ENCODE measurements at regions not wholly inside any gene's neighbourhood (a gene's known extent, or its start where the extent isn't known, plus 50 kb on each side); places are given as distances from the start of the nearest gene placed in this dataset.
"Not testable (repeated sequence)": the region's sequence is repeated elsewhere in the genome, so short reads cannot be mapped to it uniquely, and the experiment has no call there.

GRCh38 chr17:33871720-33872540, 383.2 kb upstream of the CCL2 start:
- BruUV-seq (replicated peaks) = no TSS peak
- intact Hi-C loops (cut with micrococcal nuclease) = no loop called here
- Mint-ChIP-seq H3K9me3 (ENCODE audit: unreplicated experiment) (peaks cover 5% of the 10 kb centered on the region), H3K4me1 (ENCODE audit: insufficient read depth, unreplicated experiment) (no peaks in the 10 kb centered on the region), H3K27me3 (ENCODE audit: insufficient read depth, unreplicated experiment) (no peaks in the 10 kb centered on the region), H3K36me3 (ENCODE audit: insufficient read depth, unreplicated experiment) (no peaks in the 10 kb centered on the region), H3K27ac (ENCODE audit: low read depth, unreplicated experiment) (no peak overlapping the region), H3K4me3 (ENCODE audit: unreplicated experiment) (no peak overlapping the region)
- TF ChIP-seq, protein P1, sequence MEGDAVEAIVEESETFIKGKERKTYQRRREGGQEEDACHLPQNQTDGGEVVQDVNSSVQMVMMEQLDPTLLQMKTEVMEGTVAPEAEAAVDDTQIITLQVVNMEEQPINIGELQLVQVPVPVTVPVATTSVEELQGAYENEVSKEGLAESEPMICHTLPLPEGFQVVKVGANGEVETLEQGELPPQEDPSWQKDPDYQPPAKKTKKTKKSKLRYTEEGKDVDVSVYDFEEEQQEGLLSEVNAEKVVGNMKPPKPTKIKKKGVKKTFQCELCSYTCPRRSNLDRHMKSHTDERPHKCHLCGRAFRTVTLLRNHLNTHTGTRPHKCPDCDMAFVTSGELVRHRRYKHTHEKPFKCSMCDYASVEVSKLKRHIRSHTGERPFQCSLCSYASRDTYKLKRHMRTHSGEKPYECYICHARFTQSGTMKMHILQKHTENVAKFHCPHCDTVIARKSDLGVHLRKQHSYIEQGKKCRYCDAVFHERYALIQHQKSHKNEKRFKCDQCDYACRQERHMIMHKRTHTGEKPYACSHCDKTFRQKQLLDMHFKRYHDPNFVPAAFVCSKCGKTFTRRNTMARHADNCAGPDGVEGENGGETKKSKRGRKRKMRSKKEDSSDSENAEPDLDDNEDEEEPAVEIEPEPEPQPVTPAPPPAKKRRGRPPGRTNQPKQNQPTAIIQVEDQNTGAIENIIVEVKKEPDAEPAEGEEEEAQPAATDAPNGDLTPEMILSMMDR (IDR thresholded peaks at IDR 0.05; ENCODE audit: unreplicated experiment) = no peak
- no peak for DNase-seq (ENCODE audit: unreplicated experiment)
- CTCF ChIA-PET = no interaction called here
- POLR2A ChIA-PET = no interaction called here

GRCh38 chr17:33873201-33873617, 381.9 kb upstream of the CCL2 start:
- no TSS peak for BruUV-seq (replicated peaks)
- intact Hi-C loops (cut with micrococcal nuclease) = no loop called here
- Mint-ChIP-seq H3K36me3 (ENCODE audit: insufficient read depth, unreplicated experiment) (no peaks in the 10 kb centered on the region), H3K4me1 (ENCODE audit: insufficient read depth, unreplicated experiment) (no peaks in the 10 kb centered on the region), H3K27me3 (ENCODE audit: insufficient read depth, unreplicated experiment) (no peaks in the 10 kb centered on the region), H3K4me3 (ENCODE audit: unreplicated experiment) (no peak overlapping the region), H3K27ac (ENCODE audit: low read depth, unreplicated experiment) (no peak overlapping the region), H3K9me3 (ENCODE audit: unreplicated experiment) (peaks cover 8% of the 10 kb centered on the region)
- POLR2A ChIA-PET = no interaction called here
- DNase-seq (ENCODE audit: unreplicated experiment) = no peak
- CTCF ChIA-PET = no interaction called here
- TF ChIP-seq, protein P1 (IDR thresholded peaks at IDR 0.05; ENCODE audit: unreplicated experiment) = no peak

DNA sequence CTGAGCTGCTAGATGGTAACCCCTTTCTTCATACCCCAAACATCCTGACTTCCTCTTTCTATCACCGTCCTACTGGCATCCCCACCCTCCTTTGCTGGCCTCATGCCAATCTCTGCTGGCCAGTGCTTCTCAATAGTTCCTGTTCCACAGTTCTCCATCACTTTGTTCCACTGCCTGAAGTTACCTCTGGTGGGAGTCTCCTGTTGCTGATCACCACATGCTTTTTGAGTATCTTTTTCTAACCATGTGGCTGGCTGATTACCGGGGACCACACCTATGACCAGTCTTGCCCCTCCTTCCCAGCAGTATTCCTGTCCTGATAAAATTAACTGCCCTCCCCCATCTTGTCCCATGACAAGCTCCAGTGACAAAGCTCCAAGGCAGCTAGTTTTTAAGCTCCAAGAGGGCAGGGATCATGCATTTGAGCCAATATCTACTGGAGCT, 380.4 kb upstream of the CCL2 start:
- BruUV-seq (replicated peaks) = no TSS peak
- no peaks in the 10 kb centered on the region for H3K36me3 Mint-ChIP-seq (ENCODE audit: insufficient read depth, unreplicated experiment)
- POLR2A ChIA-PET = no interaction called here
- TF ChIP-seq, protein P1 (IDR thresholded peaks at IDR 0.05; ENCODE audit: unreplicated experiment) = no peak
- H3K4me3 Mint-ChIP-seq (ENCODE audit: unreplicated experiment) = no peak overlapping the region
- no peak overlapping the region for H3K27ac Mint-ChIP-seq (ENCODE audit: low read depth, unreplicated experiment)
- no peaks in the 10 kb centered on the region for H3K27me3 Mint-ChIP-seq (ENCODE audit: insufficient read depth, unreplicated experiment)
- H3K9me3 Mint-ChIP-seq (ENCODE audit: unreplicated experiment) = peaks cover 12% of the 10 kb centered on the region
- no peak for DNase-seq (ENCODE audit: unreplicated experiment)
- CTCF ChIA-PET = no interaction called here
- intact Hi-C loops (cut with micrococcal nuclease) = no loop called here
- H3K4me1 Mint-ChIP-seq (ENCODE audit: insufficient read depth, unreplicated experiment) = no peaks in the 10 kb centered on the region

DNA sequence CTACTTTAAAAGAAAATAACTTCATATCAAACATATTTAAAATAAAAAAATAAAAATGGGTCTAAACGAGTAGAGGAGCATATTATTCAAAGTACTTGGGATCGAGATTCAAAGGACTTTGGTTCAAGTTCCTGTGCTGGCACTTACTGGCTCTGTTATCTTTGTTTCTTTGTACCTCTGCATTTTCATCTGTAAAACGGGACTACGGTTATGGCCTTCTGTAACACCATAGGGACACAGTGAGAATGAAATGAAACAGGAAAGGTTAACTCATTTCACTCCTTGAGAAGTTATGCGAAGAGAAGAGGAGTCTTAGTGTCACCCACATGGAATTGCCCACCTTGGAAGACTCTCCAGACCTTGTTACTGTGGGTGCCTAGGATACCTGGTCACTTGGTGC, 379.1 kb upstream of the CCL2 start:
- BruUV-seq (replicated peaks) = no TSS peak
- ChIA-PET CTCF (interaction anchor here (1.0 to 1.1 kb wide), 2 partner anchors 15 to 97 kb away, joined by 3 to 4 read pairs; no protein-coding TSS in a partner anchor), POLR2A (no interaction called here)
- no peak for DNase-seq (ENCODE audit: unreplicated experiment)
- H3K9me3 Mint-ChIP-seq (ENCODE audit: unreplicated experiment) = peaks cover 20% of the 10 kb centered on the region
- no peaks in the 10 kb centered on the region for H3K27me3 Mint-ChIP-seq (ENCODE audit: insufficient read depth, unreplicated experiment)
- no peak overlapping the region for H3K4me3 Mint-ChIP-seq (ENCODE audit: unreplicated experiment)
- intact Hi-C loops (cut with micrococcal nuclease) = no loop called here
- H3K4me1 Mint-ChIP-seq (ENCODE audit: insufficient read depth, unreplicated experiment) = no peaks in the 10 kb centered on the region
- no peak overlapping the region for H3K27ac Mint-ChIP-seq (ENCODE audit: low read depth, unreplicated experiment)
- TF ChIP-seq, protein P1 (IDR thresholded peaks at IDR 0.05; ENCODE audit: unreplicated experiment) = no peak
- no peaks in the 10 kb centered on the region for H3K36me3 Mint-ChIP-seq (ENCODE audit: insufficient read depth, unreplicated experiment)

DNA sequence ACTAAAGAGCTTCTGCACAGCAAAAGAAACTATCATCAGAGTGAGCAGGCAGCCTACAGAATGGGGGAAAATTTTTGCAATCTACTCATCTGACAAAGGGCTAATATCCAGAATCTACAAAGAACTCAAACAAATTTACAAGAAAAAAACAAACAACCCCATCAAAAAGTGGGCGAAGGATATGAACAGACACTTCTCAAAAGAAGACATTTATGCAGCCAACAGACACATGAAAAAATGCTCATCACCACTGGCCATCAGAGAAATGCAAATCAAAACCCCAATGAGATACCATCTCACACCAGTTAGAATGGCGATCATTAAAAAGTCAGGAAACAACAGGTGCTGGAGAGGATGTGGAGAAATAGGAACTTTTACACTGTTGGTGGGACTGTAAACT, 372.8 kb upstream of the CCL2 start:
- intact Hi-C loops (cut with micrococcal nuclease); BruUV-seq (replicated peaks); CTCF ChIA-PET: not testable (repeated sequence)

GRCh38 chr17:33882677-33883076, 372.4 kb upstream of the CCL2 start:
- CTCF ChIA-PET; H3K4me1 Mint-ChIP-seq (ENCODE audit: insufficient read depth, unreplicated experiment); H3K4me3 Mint-ChIP-seq (ENCODE audit: unreplicated experiment); H3K36me3 Mint-ChIP-seq (ENCODE audit: insufficient read depth, unreplicated experiment); intact Hi-C loops (cut with micrococcal nuclease); H3K27ac Mint-ChIP-seq (ENCODE audit: low read depth, unreplicated experiment); POLR2A ChIA-PET; BruUV-seq (replicated peaks); DNase-seq (ENCODE audit: unreplicated experiment); H3K27me3 Mint-ChIP-seq (ENCODE audit: insufficient read depth, unreplicated experiment): not testable (repeated sequence)
- peaks cover 23% of the 10 kb centered on the region for H3K9me3 Mint-ChIP-seq (ENCODE audit: unreplicated experiment)

More for the DNA sequence above, 372.8 kb upstream of the CCL2 start:
- H3K27me3 Mint-ChIP-seq (ENCODE audit: insufficient read depth, unreplicated experiment); H3K4me1 Mint-ChIP-seq (ENCODE audit: insufficient read depth, unreplicated experiment); POLR2A ChIA-PET; H3K36me3 Mint-ChIP-seq (ENCODE audit: insufficient read depth, unreplicated experiment); DNase-seq (ENCODE audit: unreplicated experiment); H3K4me3 Mint-ChIP-seq (ENCODE audit: unreplicated experiment); H3K27ac Mint-ChIP-seq (ENCODE audit: low read depth, unreplicated experiment): not testable (repeated sequence)
- H3K9me3 Mint-ChIP-seq (ENCODE audit: unreplicated experiment) = peaks cover 23% of the 10 kb centered on the region

Measured in MCF 10A (cell line).